ENCODE measurements at regions not wholly inside any gene's neighbourhood (a gene's known extent, or its start where the extent isn't known, plus 50 kb on each side); places are given as distances from the start of the nearest gene placed in this dataset.

DNA sequence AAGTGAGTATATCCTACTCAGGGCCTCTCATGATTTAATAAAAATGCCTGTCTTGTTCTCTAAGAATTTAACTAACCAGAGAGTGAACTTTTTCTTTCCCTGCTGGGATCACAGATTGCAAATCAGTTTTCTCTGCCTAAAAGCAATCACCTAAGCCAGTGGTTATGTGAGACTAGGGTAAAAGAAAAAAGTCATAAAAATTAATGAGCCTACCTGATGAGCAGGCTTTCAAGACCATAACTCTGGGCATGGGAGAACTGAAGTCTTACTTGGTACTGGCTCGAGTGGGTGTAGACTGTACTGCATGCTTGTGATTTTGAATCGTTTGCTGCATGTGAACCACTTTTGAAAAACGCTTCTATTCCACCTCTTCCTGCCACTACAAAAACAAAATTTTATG is 1677.0 kb upstream of the LRRTM1 start:
- TF ChIP-seq, protein P1, sequence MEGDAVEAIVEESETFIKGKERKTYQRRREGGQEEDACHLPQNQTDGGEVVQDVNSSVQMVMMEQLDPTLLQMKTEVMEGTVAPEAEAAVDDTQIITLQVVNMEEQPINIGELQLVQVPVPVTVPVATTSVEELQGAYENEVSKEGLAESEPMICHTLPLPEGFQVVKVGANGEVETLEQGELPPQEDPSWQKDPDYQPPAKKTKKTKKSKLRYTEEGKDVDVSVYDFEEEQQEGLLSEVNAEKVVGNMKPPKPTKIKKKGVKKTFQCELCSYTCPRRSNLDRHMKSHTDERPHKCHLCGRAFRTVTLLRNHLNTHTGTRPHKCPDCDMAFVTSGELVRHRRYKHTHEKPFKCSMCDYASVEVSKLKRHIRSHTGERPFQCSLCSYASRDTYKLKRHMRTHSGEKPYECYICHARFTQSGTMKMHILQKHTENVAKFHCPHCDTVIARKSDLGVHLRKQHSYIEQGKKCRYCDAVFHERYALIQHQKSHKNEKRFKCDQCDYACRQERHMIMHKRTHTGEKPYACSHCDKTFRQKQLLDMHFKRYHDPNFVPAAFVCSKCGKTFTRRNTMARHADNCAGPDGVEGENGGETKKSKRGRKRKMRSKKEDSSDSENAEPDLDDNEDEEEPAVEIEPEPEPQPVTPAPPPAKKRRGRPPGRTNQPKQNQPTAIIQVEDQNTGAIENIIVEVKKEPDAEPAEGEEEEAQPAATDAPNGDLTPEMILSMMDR (tag by site-specific recombination; IDR thresholded peaks at IDR 0.05): no peak
- no peak for TF ChIP-seq KLF10 (tag by site-specific recombination; IDR thresholded peaks at IDR 0.05)
- TF ChIP-seq, protein P2, sequence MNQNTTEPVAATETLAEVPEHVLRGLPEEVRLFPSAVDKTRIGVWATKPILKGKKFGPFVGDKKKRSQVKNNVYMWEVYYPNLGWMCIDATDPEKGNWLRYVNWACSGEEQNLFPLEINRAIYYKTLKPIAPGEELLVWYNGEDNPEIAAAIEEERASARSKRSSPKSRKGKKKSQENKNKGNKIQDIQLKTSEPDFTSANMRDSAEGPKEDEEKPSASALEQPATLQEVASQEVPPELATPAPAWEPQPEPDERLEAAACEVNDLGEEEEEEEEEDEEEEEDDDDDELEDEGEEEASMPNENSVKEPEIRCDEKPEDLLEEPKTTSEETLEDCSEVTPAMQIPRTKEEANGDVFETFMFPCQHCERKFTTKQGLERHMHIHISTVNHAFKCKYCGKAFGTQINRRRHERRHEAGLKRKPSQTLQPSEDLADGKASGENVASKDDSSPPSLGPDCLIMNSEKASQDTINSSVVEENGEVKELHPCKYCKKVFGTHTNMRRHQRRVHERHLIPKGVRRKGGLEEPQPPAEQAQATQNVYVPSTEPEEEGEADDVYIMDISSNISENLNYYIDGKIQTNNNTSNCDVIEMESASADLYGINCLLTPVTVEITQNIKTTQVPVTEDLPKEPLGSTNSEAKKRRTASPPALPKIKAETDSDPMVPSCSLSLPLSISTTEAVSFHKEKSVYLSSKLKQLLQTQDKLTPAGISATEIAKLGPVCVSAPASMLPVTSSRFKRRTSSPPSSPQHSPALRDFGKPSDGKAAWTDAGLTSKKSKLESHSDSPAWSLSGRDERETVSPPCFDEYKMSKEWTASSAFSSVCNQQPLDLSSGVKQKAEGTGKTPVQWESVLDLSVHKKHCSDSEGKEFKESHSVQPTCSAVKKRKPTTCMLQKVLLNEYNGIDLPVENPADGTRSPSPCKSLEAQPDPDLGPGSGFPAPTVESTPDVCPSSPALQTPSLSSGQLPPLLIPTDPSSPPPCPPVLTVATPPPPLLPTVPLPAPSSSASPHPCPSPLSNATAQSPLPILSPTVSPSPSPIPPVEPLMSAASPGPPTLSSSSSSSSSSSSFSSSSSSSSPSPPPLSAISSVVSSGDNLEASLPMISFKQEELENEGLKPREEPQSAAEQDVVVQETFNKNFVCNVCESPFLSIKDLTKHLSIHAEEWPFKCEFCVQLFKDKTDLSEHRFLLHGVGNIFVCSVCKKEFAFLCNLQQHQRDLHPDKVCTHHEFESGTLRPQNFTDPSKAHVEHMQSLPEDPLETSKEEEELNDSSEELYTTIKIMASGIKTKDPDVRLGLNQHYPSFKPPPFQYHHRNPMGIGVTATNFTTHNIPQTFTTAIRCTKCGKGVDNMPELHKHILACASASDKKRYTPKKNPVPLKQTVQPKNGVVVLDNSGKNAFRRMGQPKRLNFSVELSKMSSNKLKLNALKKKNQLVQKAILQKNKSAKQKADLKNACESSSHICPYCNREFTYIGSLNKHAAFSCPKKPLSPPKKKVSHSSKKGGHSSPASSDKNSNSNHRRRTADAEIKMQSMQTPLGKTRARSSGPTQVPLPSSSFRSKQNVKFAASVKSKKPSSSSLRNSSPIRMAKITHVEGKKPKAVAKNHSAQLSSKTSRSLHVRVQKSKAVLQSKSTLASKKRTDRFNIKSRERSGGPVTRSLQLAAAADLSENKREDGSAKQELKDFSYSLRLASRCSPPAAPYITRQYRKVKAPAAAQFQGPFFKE (tag by site-specific recombination; IDR thresholded peaks at IDR 0.05; ENCODE audit: borderline replicate concordance): no peak
- TF ChIP-seq ZBTB1 (tag by site-specific recombination; IDR thresholded peaks at IDR 0.05): no peak
- TF ChIP-seq, protein P3, sequence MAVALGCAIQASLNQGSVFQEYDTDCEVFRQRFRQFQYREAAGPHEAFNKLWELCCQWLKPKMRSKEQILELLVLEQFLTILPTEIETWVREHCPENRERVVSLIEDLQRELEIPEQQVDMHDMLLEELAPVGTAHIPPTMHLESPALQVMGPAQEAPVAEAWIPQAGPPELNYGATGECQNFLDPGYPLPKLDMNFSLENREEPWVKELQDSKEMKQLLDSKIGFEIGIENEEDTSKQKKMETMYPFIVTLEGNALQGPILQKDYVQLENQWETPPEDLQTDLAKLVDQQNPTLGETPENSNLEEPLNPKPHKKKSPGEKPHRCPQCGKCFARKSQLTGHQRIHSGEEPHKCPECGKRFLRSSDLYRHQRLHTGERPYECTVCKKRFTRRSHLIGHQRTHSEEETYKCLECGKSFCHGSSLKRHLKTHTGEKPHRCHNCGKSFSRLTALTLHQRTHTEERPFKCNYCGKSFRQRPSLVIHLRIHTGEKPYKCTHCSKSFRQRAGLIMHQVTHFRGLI (tag by site-specific recombination; IDR thresholded peaks at IDR 0.05): no peak
- no peak for TF ChIP-seq ZNF830 (tag by site-specific recombination; IDR thresholded peaks at IDR 0.05; ENCODE audit: low read depth)
- TF ChIP-seq, protein P4, sequence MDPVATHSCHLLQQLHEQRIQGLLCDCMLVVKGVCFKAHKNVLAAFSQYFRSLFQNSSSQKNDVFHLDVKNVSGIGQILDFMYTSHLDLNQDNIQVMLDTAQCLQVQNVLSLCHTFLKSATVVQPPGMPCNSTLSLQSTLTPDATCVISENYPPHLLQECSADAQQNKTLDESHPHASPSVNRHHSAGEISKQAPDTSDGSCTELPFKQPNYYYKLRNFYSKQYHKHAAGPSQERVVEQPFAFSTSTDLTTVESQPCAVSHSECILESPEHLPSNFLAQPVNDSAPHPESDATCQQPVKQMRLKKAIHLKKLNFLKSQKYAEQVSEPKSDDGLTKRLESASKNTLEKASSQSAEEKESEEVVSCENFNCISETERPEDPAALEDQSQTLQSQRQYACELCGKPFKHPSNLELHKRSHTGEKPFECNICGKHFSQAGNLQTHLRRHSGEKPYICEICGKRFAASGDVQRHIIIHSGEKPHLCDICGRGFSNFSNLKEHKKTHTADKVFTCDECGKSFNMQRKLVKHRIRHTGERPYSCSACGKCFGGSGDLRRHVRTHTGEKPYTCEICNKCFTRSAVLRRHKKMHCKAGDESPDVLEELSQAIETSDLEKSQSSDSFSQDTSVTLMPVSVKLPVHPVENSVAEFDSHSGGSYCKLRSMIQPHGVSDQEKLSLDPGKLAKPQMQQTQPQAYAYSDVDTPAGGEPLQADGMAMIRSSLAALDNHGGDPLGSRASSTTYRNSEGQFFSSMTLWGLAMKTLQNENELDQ (tag by site-specific recombination; IDR thresholded peaks at IDR 0.05; ENCODE audit: low read depth): no peak

Measured in HEK293 (cell line).